ENCODE measurements at regions not wholly inside any gene's neighbourhood (a gene's known extent, or its start where the extent isn't known, plus 50 kb on each side); places are given as distances from the start of the nearest gene placed in this dataset.

DNA sequence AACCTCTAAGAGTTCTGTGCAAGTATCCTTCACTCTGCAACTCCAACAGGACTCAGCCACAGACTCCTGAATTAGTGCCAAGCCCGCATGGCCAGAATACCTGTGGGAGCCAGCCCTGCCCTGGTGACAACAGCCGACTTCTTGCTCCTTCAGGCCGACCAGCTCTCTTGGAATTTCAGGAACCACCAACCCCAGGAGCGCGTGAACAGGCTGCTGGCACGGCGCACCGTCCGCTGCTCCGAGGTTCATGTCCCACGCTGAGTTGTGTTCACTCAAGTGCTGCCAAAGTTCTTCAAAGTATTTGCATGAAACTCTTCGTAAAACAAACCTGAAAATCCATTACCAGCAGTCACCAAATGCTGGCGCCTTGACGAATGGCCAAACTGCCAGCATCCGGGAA is 232.8 kb downstream of the NR2F1-AS1 start:
- TF ChIP-seq POLR2A (IDR thresholded peaks at IDR 0.05; ENCODE audit: low read length) (no peak), GATA1 (IDR thresholded peaks at IDR 0.05; ENCODE audit: low read depth, low read length) (no peak)
